Karpas-422 (cell line): ENCODE measurements at regions not wholly inside any gene's neighbourhood (a gene's known extent, or its start where the extent isn't known, plus 50 kb on each side); places are given as distances from the start of the nearest gene placed in this dataset.
"Not testable (repeated sequence)": the region's sequence is repeated elsewhere in the genome, so short reads cannot be mapped to it uniquely, and the experiment has no call there.

Experiments used
- DNase-seq: peaks from one replicate; pipeline ENCODE4 v3.0.0-alpha.2; 2015
- H2AFZ ChIP-seq: fragments of 200-600 bp; sonication (generic); 2 replicates; pipeline ENCODE4 v1.6.1; 2014; ENCODE audit warnings: antibody characterized with exemption, low read length, mixed read lengths
- H3K27ac ChIP-seq: fragments of 200-600 bp; sonication (generic); 2 replicates; pipeline ENCODE4 v1.5.1; 2014; ENCODE audit warnings: mild to moderate bottlenecking, low read length, moderate library complexity
- H3K27me3 ChIP-seq: fragments of 200-600 bp; sonication (generic); 2 replicates; pipeline ENCODE4 v1.6.1; 2014; ENCODE audit warnings: low read length, mixed read lengths
- H3K36me3 ChIP-seq: fragments of 200-600 bp; sonication (generic); 2 replicates; pipeline ENCODE4 v1.6.1; 2014; ENCODE audit warnings: low read length, mixed read lengths; ENCODE audit not compliant: insufficient read depth
- H3K4me1 ChIP-seq: fragments of 200-600 bp; sonication (generic); 2 replicates; pipeline ENCODE4 v1.6.1; 2014; ENCODE audit warnings: mild to moderate bottlenecking, low read length, mixed read lengths
- H3K4me2 ChIP-seq: fragments of 200-600 bp; sonication (generic); 2 replicates; pipeline ENCODE4 v1.6.1; 2014; ENCODE audit warnings: low read length, low read depth, mild to moderate bottlenecking; ENCODE audit not compliant: poor library complexity, severe bottlenecking
- H3K4me3 ChIP-seq: fragments of 200-600 bp; sonication (generic); 2 replicates; pipeline ENCODE4 v1.5.1; 2014; ENCODE audit warnings: mild to moderate bottlenecking, antibody characterized with exemption, low read length, mixed read lengths
- H3K79me2 ChIP-seq: fragments of 200-600 bp; sonication (generic); 2 replicates; pipeline ENCODE4 v1.6.1; 2014; ENCODE audit warnings: mild to moderate bottlenecking, low read length, mixed read lengths
- H3K9ac ChIP-seq: fragments of 200-600 bp; sonication (generic); 2 replicates; pipeline ENCODE4 v1.6.0; 2014; ENCODE audit warnings: low read length
- H3K9me2 ChIP-seq: fragments of 200-600 bp; sonication (generic), shearing (Covaris generic); replicated peaks from 2 replicates; pipeline ENCODE4 v1.6.0; 2014; ENCODE audit warnings: mild to moderate bottlenecking, low read length, moderate library complexity; ENCODE audit not compliant: insufficient read depth
- H3K9me3 ChIP-seq: fragments of 300-700, 200-600 bp; sonication (generic); 2 replicates; pipeline ENCODE4 v1.6.1; 2014; ENCODE audit warnings: low read length, mixed read lengths
- H4K20me1 ChIP-seq: fragments of 200-600 bp; sonication (generic); 2 replicates; pipeline ENCODE4 v1.6.1; 2014; ENCODE audit warnings: mild to moderate bottlenecking, antibody characterized with exemption, low read length, low read depth; ENCODE audit not compliant: insufficient read depth

- H3K79me2 ChIP-seq, result no peaks in the 10 kb centered on the region
- H3K4me1 ChIP-seq, result no peaks in the 10 kb centered on the region
- H3K9me2 ChIP-seq, result no peaks in the 10 kb centered on the region
- no peak overlapping the region for H3K4me2 ChIP-seq
- no peak overlapping the region for H3K27ac ChIP-seq
- no peak overlapping the region for H3K4me3 ChIP-seq
- H2AFZ ChIP-seq, result no peak overlapping the region
- H4K20me1 ChIP-seq, result no peaks in the 10 kb centered on the region
- H3K36me3 ChIP-seq, result no peaks in the 10 kb centered on the region
- no peak for DNase-seq
- H3K27me3 ChIP-seq, result no peaks in the 10 kb centered on the region
- H3K9me3 ChIP-seq, result no peaks in the 10 kb centered on the region
- H3K9ac ChIP-seq, result no peak overlapping the region
These were observed 129.2 kb downstream of the TBX18 start for GRCh38 chr6:84635081-84635761.

- Histone ChIP-seq H2AFZ (no peak overlapping the region), H3K9me3 (no peaks in the 10 kb centered on the region), H3K4me3 (no peak overlapping the region), H3K36me3 (no peaks in the 10 kb centered on the region), H3K4me2 (no peak overlapping the region), H3K27me3 (no peaks in the 10 kb centered on the region), H3K9me2 (no peaks in the 10 kb centered on the region), H3K9ac (no peak overlapping the region), H3K4me1 (no peaks in the 10 kb centered on the region), H3K27ac (no peak overlapping the region), H4K20me1 (no peaks in the 10 kb centered on the region), H3K79me2 (no peaks in the 10 kb centered on the region)
- no peak for DNase-seq
These were observed 130.6 kb downstream of the TBX18 start for GRCh38 chr6:84633771-84634170.

GRCh38 chr6:84626527-84626926 lies 137.9 kb downstream of the TBX18 start:
- H3K36me3 ChIP-seq, H3K9ac ChIP-seq, H3K4me3 ChIP-seq, H3K9me3 ChIP-seq, H3K9me2 ChIP-seq, H3K27me3 ChIP-seq, H4K20me1 ChIP-seq, H3K79me2 ChIP-seq, H3K4me2 ChIP-seq, H3K4me1 ChIP-seq, H2AFZ ChIP-seq, DNase-seq, H3K27ac ChIP-seq: not testable (repeated sequence)

GRCh38 chr6:84625506-84625905 lies 138.9 kb downstream of the TBX18 start:
- H4K20me1 ChIP-seq, result no peaks in the 10 kb centered on the region
- no peaks in the 10 kb centered on the region for H3K27me3 ChIP-seq
- H3K27ac ChIP-seq, result no peak overlapping the region
- no peak overlapping the region for H3K4me3 ChIP-seq
- no peak for DNase-seq
- H3K79me2 ChIP-seq, result no peaks in the 10 kb centered on the region
- H2AFZ ChIP-seq, result no peak overlapping the region
- no peak overlapping the region for H3K4me2 ChIP-seq
- H3K9me3 ChIP-seq, result no peaks in the 10 kb centered on the region
- no peaks in the 10 kb centered on the region for H3K4me1 ChIP-seq
- H3K9me2 ChIP-seq, result no peaks in the 10 kb centered on the region
- no peaks in the 10 kb centered on the region for H3K36me3 ChIP-seq
- H3K9ac ChIP-seq, result no peak overlapping the region

- no peak overlapping the region for H3K9ac ChIP-seq
- no peak overlapping the region for H2AFZ ChIP-seq
- no peaks in the 10 kb centered on the region for H3K4me1 ChIP-seq
- H3K27me3 ChIP-seq, result no peaks in the 10 kb centered on the region
- no peak for DNase-seq
- H3K9me2 ChIP-seq, result no peaks in the 10 kb centered on the region
- H3K79me2 ChIP-seq, result no peaks in the 10 kb centered on the region
- no peaks in the 10 kb centered on the region for H3K36me3 ChIP-seq
- H3K27ac ChIP-seq, result no peak overlapping the region
- no peaks in the 10 kb centered on the region for H4K20me1 ChIP-seq
- H3K9me3 ChIP-seq, result no peaks in the 10 kb centered on the region
- no peak overlapping the region for H3K4me2 ChIP-seq
- H3K4me3 ChIP-seq, result no peak overlapping the region
These were observed 140.3 kb downstream of the TBX18 start for GRCh38 chr6:84623956-84624680.

GRCh38 chr6:84618836-84619235 lies 145.6 kb downstream of the TBX18 start:
- Histone ChIP-seq H3K27ac (no peak overlapping the region), H3K4me3 (no peak overlapping the region), H3K9me2 (no peaks in the 10 kb centered on the region; the same call in 1 of the 2 replicates), H3K4me2 (no peak overlapping the region), H3K9me3 (no peaks in the 10 kb centered on the region), H3K36me3 (no peaks in the 10 kb centered on the region), H3K79me2 (no peaks in the 10 kb centered on the region), H3K27me3 (no peaks in the 10 kb centered on the region), H3K4me1 (no peaks in the 10 kb centered on the region), H4K20me1 (no peaks in the 10 kb centered on the region), H2AFZ (no peak overlapping the region), H3K9ac (no peak overlapping the region)
- DNase-seq, result no peak

- no peak overlapping the region for H2AFZ ChIP-seq
- no peaks in the 10 kb centered on the region for H3K9me3 ChIP-seq
- H3K4me3 ChIP-seq, result no peak overlapping the region
- H3K4me1 ChIP-seq, result no peaks in the 10 kb centered on the region
- no peak overlapping the region for H3K9ac ChIP-seq
- H3K4me2 ChIP-seq, result no peak overlapping the region
- H3K79me2 ChIP-seq, result no peaks in the 10 kb centered on the region
- H4K20me1 ChIP-seq, result no peaks in the 10 kb centered on the region
- no peaks in the 10 kb centered on the region for H3K27me3 ChIP-seq
- DNase-seq, result no peak
- no peak overlapping the region for H3K27ac ChIP-seq
- no peaks in the 10 kb centered on the region; the same call in 1 of the 2 replicates for H3K9me2 ChIP-seq
- H3K36me3 ChIP-seq, result no peaks in the 10 kb centered on the region
These were observed 146.2 kb downstream of the TBX18 start for GRCh38 chr6:84618046-84618752.

- Histone ChIP-seq H3K36me3 (no peaks in the 10 kb centered on the region), H3K4me2 (no peak overlapping the region), H2AFZ (no peak overlapping the region), H3K9ac (no peak overlapping the region), H3K27me3 (no peaks in the 10 kb centered on the region), H3K4me3 (no peak overlapping the region), H3K27ac (no peak overlapping the region), H3K4me1 (no peaks in the 10 kb centered on the region), H3K9me3 (no peaks in the 10 kb centered on the region), H3K79me2 (no peaks in the 10 kb centered on the region), H4K20me1 (no peaks in the 10 kb centered on the region), H3K9me2 (no peaks in the 10 kb centered on the region; the same call in 1 of the 2 replicates)
- no peak for DNase-seq
These were observed 148.4 kb downstream of the TBX18 start for GRCh38 chr6:84615987-84616386.
